ENCODE measurements at regions not wholly inside any gene's neighbourhood (a gene's known extent, or its start where the extent isn't known, plus 50 kb on each side); places are given as distances from the start of the nearest gene placed in this dataset.
"Not testable (repeated sequence)": the region's sequence is repeated elsewhere in the genome, so short reads cannot be mapped to it uniquely, and the experiment has no call there.

GRCh38 chr9:38185647-38186403 lies 116.8 kb upstream of the SHB start:
- no peak for DNase-seq (ENCODE audit: low spot score)

- DNase-seq (ENCODE audit: low spot score): no peak
These were observed 115.1 kb upstream of the SHB start for GRCh38 chr9:38183994-38184568.

- no peak for DNase-seq (ENCODE audit: low spot score)
These were observed 113.3 kb upstream of the SHB start for GRCh38 chr9:38182321-38182720.

- DNase-seq (ENCODE audit: low spot score): no peak
These were observed 112.8 kb upstream of the SHB start for GRCh38 chr9:38181866-38182265.

GRCh38 chr9:38181232-38181631 lies 112.2 kb upstream of the SHB start:
- no peak for DNase-seq (ENCODE audit: low spot score)

GRCh38 chr9:38180656-38181055 lies 111.6 kb upstream of the SHB start:
- no peak for DNase-seq (ENCODE audit: low spot score)

GRCh38 chr9:38179965-38180364 lies 110.9 kb upstream of the SHB start:
- no peak for DNase-seq (ENCODE audit: low spot score)

GRCh38 chr9:38178237-38178636 lies 109.2 kb upstream of the SHB start:
- no peak for DNase-seq (ENCODE audit: low spot score)

- no peak for DNase-seq (ENCODE audit: low spot score)
These were observed 108.7 kb upstream of the SHB start for GRCh38 chr9:38177680-38178079.

- no peak for DNase-seq (ENCODE audit: low spot score)
These were observed 107.2 kb upstream of the SHB start for GRCh38 chr9:38176251-38176650.

GRCh38 chr9:38175423-38175822 lies 106.4 kb upstream of the SHB start:
- DNase-seq (ENCODE audit: low spot score): no peak

- DNase-seq (ENCODE audit: low spot score): no peak
These were observed 103.6 kb upstream of the SHB start for GRCh38 chr9:38172586-38172985.

- DNase-seq (ENCODE audit: low spot score): no peak
These were observed 102.9 kb upstream of the SHB start for GRCh38 chr9:38171926-38172325.

GRCh38 chr9:38171538-38171884 lies 102.5 kb upstream of the SHB start:
- no peak for DNase-seq (ENCODE audit: low spot score)

- not testable (repeated sequence) for DNase-seq (ENCODE audit: low spot score)
These were observed 101.9 kb upstream of the SHB start for GRCh38 chr9:38170763-38171537.

GRCh38 chr9:38170155-38170554 lies 101.1 kb upstream of the SHB start:
- DNase-seq (ENCODE audit: low spot score): not testable (repeated sequence)

GRCh38 chr9:38166501-38166900 lies 97.5 kb upstream of the SHB start:
- DNase-seq (ENCODE audit: low spot score): no peak

GRCh38 chr9:38164659-38165221 lies 95.7 kb upstream of the SHB start:
- no peak for DNase-seq (ENCODE audit: low spot score)

GRCh38 chr9:38163518-38163917 lies 94.5 kb upstream of the SHB start:
- DNase-seq (ENCODE audit: low spot score): no peak

- DNase-seq (ENCODE audit: low spot score): no peak
These were observed 93.5 kb upstream of the SHB start for GRCh38 chr9:38162332-38163211.

GRCh38 chr9:38160613-38161215 lies 91.7 kb upstream of the SHB start:
- DNase-seq (ENCODE audit: low spot score): peak; percentile 68

- no peak for DNase-seq (ENCODE audit: low spot score)
These were observed 90.6 kb upstream of the SHB start for GRCh38 chr9:38159599-38159998.
